ENCODE measurements at regions not wholly inside any gene's neighbourhood (a gene's known extent, or its start where the extent isn't known, plus 50 kb on each side); places are given as distances from the start of the nearest gene placed in this dataset.
A peak's percentile ranks its signal among the peaks of the same experiment; 100 is the strongest.

GRCh38 chr5:9801908-9802307 lies 171.8 kb upstream of the TAS2R1 start:
- Histone ChIP-seq H3K4me1 (no peaks in the 10 kb centered on the region), H4K20me1 (ENCODE audit: low read depth) (no peaks in the 10 kb centered on the region), H2AFZ (replicated peaks) (no peak overlapping the region), H3K27me3 (no peaks in the 10 kb centered on the region), H3K9me3 (ENCODE audit: low read depth) (no peaks in the 10 kb centered on the region), H3K4me3 (no peak overlapping the region), H3K27ac (no peak overlapping the region), H3K9ac (no peak overlapping the region), H3F3A (ENCODE audit: low read depth) (no peaks in the 10 kb centered on the region), H3K79me2 (ENCODE audit: low read depth) (no peaks in the 10 kb centered on the region), H3K36me3 (no peaks in the 10 kb centered on the region), H3K4me2 (no peak overlapping the region)
- Mint-ChIP-seq H3K9me3 (peaks cover 19% of the 10 kb centered on the region), H3K4me3 (no peak overlapping the region), H3K27ac (no peak overlapping the region), H3K4me1 (no peaks in the 10 kb centered on the region), H3K27me3 (ENCODE audit: insufficient read depth, low read depth) (no peaks in the 10 kb centered on the region), H3K36me3 (no peaks in the 10 kb centered on the region)
- no peak for DNase-seq (ENCODE audit: low spot score)
- TF ChIP-seq EZH2phosphoT487 (IDR thresholded peaks at IDR 0.05) = no peak
- no peak for TF ChIP-seq EZH2 (IDR thresholded peaks at IDR 0.05)
- TF ChIP-seq CTCF (IDR thresholded peaks at IDR 0.05) = peak; percentile 16

GRCh38 chr5:9799606-9800005 lies 169.5 kb upstream of the TAS2R1 start:
- Histone ChIP-seq H3K27me3 (no peaks in the 10 kb centered on the region), H3K4me3 (no peak overlapping the region), H3K79me2 (ENCODE audit: low read depth) (no peaks in the 10 kb centered on the region), H3F3A (ENCODE audit: low read depth) (no peaks in the 10 kb centered on the region), H3K4me2 (no peak overlapping the region), H3K4me1 (no peaks in the 10 kb centered on the region), H3K9ac (no peak overlapping the region), H3K9me3 (ENCODE audit: low read depth) (no peaks in the 10 kb centered on the region), H3K27ac (no peak overlapping the region), H2AFZ (replicated peaks) (no peak overlapping the region), H3K36me3 (no peaks in the 10 kb centered on the region), H4K20me1 (ENCODE audit: low read depth) (no peaks in the 10 kb centered on the region)
- peaks cover 12% of the 10 kb centered on the region for H3K9me3 Mint-ChIP-seq
- H3K4me1 Mint-ChIP-seq = no peaks in the 10 kb centered on the region
- TF ChIP-seq EZH2phosphoT487 (IDR thresholded peaks at IDR 0.05) (no peak), EZH2 (IDR thresholded peaks at IDR 0.05) (no peak)
- H3K27me3 Mint-ChIP-seq (ENCODE audit: insufficient read depth, low read depth) = no peaks in the 10 kb centered on the region
- no peak for DNase-seq (ENCODE audit: low spot score)
- no peak overlapping the region for H3K27ac Mint-ChIP-seq
- H3K36me3 Mint-ChIP-seq = no peaks in the 10 kb centered on the region
- H3K4me3 Mint-ChIP-seq = no peak overlapping the region

GRCh38 chr5:9790276-9790675 lies 160.1 kb upstream of the TAS2R1 start:
- Histone ChIP-seq H3K4me1 (no peaks in the 10 kb centered on the region), H3K9ac (no peak overlapping the region), H2AFZ (replicated peaks) (no peak overlapping the region), H3K36me3 (no peaks in the 10 kb centered on the region), H3K79me2 (ENCODE audit: low read depth) (no peaks in the 10 kb centered on the region), H3K9me3 (ENCODE audit: low read depth) (no peaks in the 10 kb centered on the region), H3K4me3 (no peak overlapping the region), H3K27me3 (no peaks in the 10 kb centered on the region), H3K4me2 (no peak overlapping the region), H3K27ac (no peak overlapping the region), H3F3A (ENCODE audit: low read depth) (no peaks in the 10 kb centered on the region), H4K20me1 (ENCODE audit: low read depth) (no peaks in the 10 kb centered on the region)
- Mint-ChIP-seq H3K36me3 (no peaks in the 10 kb centered on the region), H3K9me3 (no peaks in the 10 kb centered on the region), H3K27ac (no peak overlapping the region), H3K4me3 (no peak overlapping the region), H3K4me1 (no peaks in the 10 kb centered on the region), H3K27me3 (ENCODE audit: insufficient read depth, low read depth) (no peaks in the 10 kb centered on the region)
- TF ChIP-seq EZH2phosphoT487 (IDR thresholded peaks at IDR 0.05) (no peak), CTCF (IDR thresholded peaks at IDR 0.05) (no peak), EZH2 (IDR thresholded peaks at IDR 0.05) (no peak)
- DNase-seq (ENCODE audit: low spot score) = no peak

- H3K9me3 Mint-ChIP-seq = no peaks in the 10 kb centered on the region
- H3K4me3 Mint-ChIP-seq = no peak overlapping the region
- Histone ChIP-seq H4K20me1 (ENCODE audit: low read depth) (no peaks in the 10 kb centered on the region), H3K4me3 (no peak overlapping the region), H3K9me3 (ENCODE audit: low read depth) (no peaks in the 10 kb centered on the region), H3K4me2 (no peak overlapping the region), H3K36me3 (no peaks in the 10 kb centered on the region), H3K27me3 (no peaks in the 10 kb centered on the region), H3F3A (ENCODE audit: low read depth) (no peaks in the 10 kb centered on the region), H3K9ac (no peak overlapping the region), H3K27ac (no peak overlapping the region), H3K79me2 (ENCODE audit: low read depth) (no peaks in the 10 kb centered on the region), H2AFZ (replicated peaks) (no peak overlapping the region), H3K4me1 (no peaks in the 10 kb centered on the region)
- H3K27ac Mint-ChIP-seq = no peak overlapping the region
- no peaks in the 10 kb centered on the region for H3K36me3 Mint-ChIP-seq
- H3K27me3 Mint-ChIP-seq (ENCODE audit: insufficient read depth, low read depth) = no peaks in the 10 kb centered on the region
- no peaks in the 10 kb centered on the region for H3K4me1 Mint-ChIP-seq
- no peak for DNase-seq (ENCODE audit: low spot score)
- TF ChIP-seq EZH2phosphoT487 (IDR thresholded peaks at IDR 0.05) = no peak
Measured at GRCh38 chr5:9789777-9790176, 159.6 kb upstream of the TAS2R1 start.

Data from neural progenitor cell (in vitro differentiated cells).